Heart right ventricle (tissue), 16 donors: ENCODE measurements at regions not wholly inside any gene's neighbourhood (a gene's known extent, or its start where the extent isn't known, plus 50 kb on each side); places are given as distances from the start of the nearest gene placed in this dataset.

Source experiments
- ATAC-seq, 8 donors: fragments of 200-7000 bp; cut with Tn5 transposase; one replicate each; pipeline ENCODE4 v1.9.1; 2020; ENCODE audit warnings: mild to moderate bottlenecking in 8 of 8, moderate library complexity in 8 of 8, moderate number of reproducible peaks in 1 of 8
- DNase-seq, 2 donors: peaks; one replicate each; pipeline ENCODE4 v3.0.0-alpha.2; 2020
- H3K27ac ChIP-seq, 10 donors: fragments of 200-600 bp; sonication (generic) in 2 of 10; one replicate each; pipeline versions ENCODE4 v1.5.0 to v1.8.0; 2020 to 2022; ENCODE audit warnings: mild to moderate bottlenecking in 3 of 10
- H3K27me3 ChIP-seq, 7 donors: fragments of 200-600 bp; one replicate each; pipeline ENCODE4 v1.8.0; 2021 to 2022; ENCODE audit warnings: mild to moderate bottlenecking in 2 of 7
- H3K36me3 ChIP-seq, 9 donors: fragments of 200-600 bp; sonication (generic) in 1 of 9; one replicate each; pipeline versions ENCODE4 v1.5.0 to v1.8.0; 2020 to 2022; ENCODE audit warnings: mild to moderate bottlenecking in 2 of 9
- H3K4me1 ChIP-seq, 9 donors: fragments of 200-600 bp; sonication (generic) in 1 of 9; one replicate each; pipeline versions ENCODE4 v1.5.0 to v1.8.0; 2020 to 2022; ENCODE audit warnings: mild to moderate bottlenecking in 4 of 9
- H3K4me3 ChIP-seq, 10 donors: fragments of 200-600 bp; sonication (generic) in 2 of 10; one replicate each; pipeline versions ENCODE4 v1.5.0 to v1.8.0; 2020 to 2022; ENCODE audit warnings: mild to moderate bottlenecking in 7 of 10, moderate library complexity in 2 of 10
- H3K9me3 ChIP-seq, 11 donors: fragments of 200-600 bp in 10 of 11; sonication (generic) in 2 of 11; one replicate each; pipeline versions ENCODE4 v1.5.0 to v1.8.0; 2013 to 2022; ENCODE audit warnings: mild to moderate bottlenecking in 2 of 11, control low read depth in 1 of 11, moderate library complexity in 1 of 11
- WGBS, 2 donors: extraction: QIAGEN DNeasy Blood & Tissue Kit; methylation state at CpG; one replicate each; pipeline ENCODE4 v1.1.7; 2013; ENCODE audit warnings: inconsistent platforms in 1 of 2; 5-methylcytosine and 5-hydroxymethylcytosine counted together
- intact Hi-C, 10 donors: fragments of 100-400 bp; cut with DNase I; formaldehyde crosslinking; loops; one replicate each; pipeline versions ENCODE4 v1.11.1 to v1.14.2; 2022
- TF ChIP-seq, protein P1 (sequence below), 9 donors: fragments of 200-600 bp; sonication (generic) in 2 of 9; IDR thresholded peaks; one replicate each; pipeline versions ENCODE4 v1.5.0 to v1.8.0; 2021 to 2022; ENCODE audit warnings: antibody characterized with exemption in 9 of 9, mild to moderate bottlenecking in 5 of 9, moderate library complexity in 1 of 9
- donor health status: Arrhythmogenic right ventricular cardiomyopathy.
- donor health status: ischemic (EF 13 %, LVEDD 7.1; RV severe dilation, severe dysfunction).
- donor health status: healthy with polysubstance abuse.
- donor health status: DM: no; HTN: yes; CAD: no.
- donor health status: DM: no; HTN: no; CAD: no.
- donor health status: ischemic (EF 25% LVEDD 6.9; RV normal size, moderate dysfunction).
- donor health status: ischemic (EF 25% LVEDD 5.7; RV mildly dilated, moderate dysfunction).
- donor health status: healthy.
- donor health status: DM: yes; HTN: yes; CAD: no.
- donor health status: Ischemic cardiomyopathy.
- donor health status: ischemic (EF 35%, LVEDD 5.7; RV mildly dilated, moderate dysfunction).
- donor health status: nonischemic (EF 11% LVEDD 7.7; RV severe dilation, severe dysfunction).
- donor health status: DM: yes; HTN: yes; CAD: no.
- donor health status: PGD.
- donor health status: ischemic (EF 29% LVEDD 5.4; RV normal size, mild dysfunction).
- donor health status: nonischemic (EF 23%, LVEDD 6.1; RV moderate dilation, normal function).

DNA sequence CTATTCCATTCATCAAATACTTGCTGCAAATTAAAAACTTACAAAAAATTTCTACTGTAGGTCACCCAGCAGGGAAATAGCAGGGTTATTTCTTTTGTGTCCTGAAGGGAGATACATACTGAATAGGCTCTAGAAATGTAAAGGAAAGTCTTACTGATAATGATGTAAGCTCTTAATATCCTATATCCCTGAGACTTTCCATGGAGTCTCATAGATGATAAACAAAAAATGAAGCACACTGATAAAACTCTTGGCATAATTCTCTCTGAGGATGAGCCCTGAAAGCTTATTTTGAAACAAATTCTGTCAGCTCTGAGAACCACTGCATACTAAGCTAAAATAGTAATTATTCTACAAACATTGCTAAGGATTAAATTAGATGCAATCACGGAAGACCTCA, 819.6 kb upstream of the PTPRD start:
- TF ChIP-seq, protein P1, sequence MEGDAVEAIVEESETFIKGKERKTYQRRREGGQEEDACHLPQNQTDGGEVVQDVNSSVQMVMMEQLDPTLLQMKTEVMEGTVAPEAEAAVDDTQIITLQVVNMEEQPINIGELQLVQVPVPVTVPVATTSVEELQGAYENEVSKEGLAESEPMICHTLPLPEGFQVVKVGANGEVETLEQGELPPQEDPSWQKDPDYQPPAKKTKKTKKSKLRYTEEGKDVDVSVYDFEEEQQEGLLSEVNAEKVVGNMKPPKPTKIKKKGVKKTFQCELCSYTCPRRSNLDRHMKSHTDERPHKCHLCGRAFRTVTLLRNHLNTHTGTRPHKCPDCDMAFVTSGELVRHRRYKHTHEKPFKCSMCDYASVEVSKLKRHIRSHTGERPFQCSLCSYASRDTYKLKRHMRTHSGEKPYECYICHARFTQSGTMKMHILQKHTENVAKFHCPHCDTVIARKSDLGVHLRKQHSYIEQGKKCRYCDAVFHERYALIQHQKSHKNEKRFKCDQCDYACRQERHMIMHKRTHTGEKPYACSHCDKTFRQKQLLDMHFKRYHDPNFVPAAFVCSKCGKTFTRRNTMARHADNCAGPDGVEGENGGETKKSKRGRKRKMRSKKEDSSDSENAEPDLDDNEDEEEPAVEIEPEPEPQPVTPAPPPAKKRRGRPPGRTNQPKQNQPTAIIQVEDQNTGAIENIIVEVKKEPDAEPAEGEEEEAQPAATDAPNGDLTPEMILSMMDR (IDR thresholded peaks at IDR 0.05), result no peak
- no peaks in the 10 kb centered on the region for H3K36me3 ChIP-seq
- ATAC-seq (no peak), DNase-seq (no peak)
- WGBS, 2 donors, result 81 to 94% methylated on average over 1 of the region's 1 CpG
- H3K27ac ChIP-seq, result no peak overlapping the region
- peaks cover 0 to 5% (median 0%) of the 10 kb centered on the region in 11 donors for H3K9me3 ChIP-seq
- no peak overlapping the region for H3K4me3 ChIP-seq
- H3K4me1 ChIP-seq, result no peaks in the 10 kb centered on the region
- no peaks in the 10 kb centered on the region for H3K27me3 ChIP-seq
- intact Hi-C loops, result no loop called here

DNA sequence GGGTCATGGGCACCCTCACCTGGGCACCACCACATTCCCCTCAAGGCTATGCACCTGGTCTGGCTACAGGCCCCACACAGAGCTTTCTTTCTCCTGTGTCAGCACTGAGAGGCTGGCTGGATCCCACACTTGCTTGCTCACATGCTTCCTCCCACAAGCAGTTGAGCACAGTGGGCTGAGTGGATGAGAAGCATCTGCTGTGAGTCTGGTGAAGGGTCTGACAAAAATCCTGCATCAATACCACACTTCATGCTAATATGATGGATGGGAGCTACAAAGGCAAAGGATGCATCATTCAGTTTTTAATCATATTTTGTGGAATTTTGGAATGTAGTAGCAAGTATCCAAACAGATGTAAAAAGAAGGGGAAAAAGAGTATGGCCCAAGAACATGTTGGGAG, 830.8 kb upstream of the PTPRD start:
- H3K27me3 ChIP-seq, result no peaks in the 10 kb centered on the region
- no peak for DNase-seq
- no peak overlapping the region for H3K4me3 ChIP-seq
- ATAC-seq, result no peak
- H3K36me3 ChIP-seq, result no peaks in the 10 kb centered on the region
- TF ChIP-seq, protein P1 (IDR thresholded peaks at IDR 0.05), result no peak
- no peak overlapping the region for H3K27ac ChIP-seq
- H3K9me3 ChIP-seq, result peaks cover 0 to 5% (median 0%) of the 10 kb centered on the region in 11 donors
- no peaks in the 10 kb centered on the region for H3K4me1 ChIP-seq
- intact Hi-C loops, result no loop called here

DNA sequence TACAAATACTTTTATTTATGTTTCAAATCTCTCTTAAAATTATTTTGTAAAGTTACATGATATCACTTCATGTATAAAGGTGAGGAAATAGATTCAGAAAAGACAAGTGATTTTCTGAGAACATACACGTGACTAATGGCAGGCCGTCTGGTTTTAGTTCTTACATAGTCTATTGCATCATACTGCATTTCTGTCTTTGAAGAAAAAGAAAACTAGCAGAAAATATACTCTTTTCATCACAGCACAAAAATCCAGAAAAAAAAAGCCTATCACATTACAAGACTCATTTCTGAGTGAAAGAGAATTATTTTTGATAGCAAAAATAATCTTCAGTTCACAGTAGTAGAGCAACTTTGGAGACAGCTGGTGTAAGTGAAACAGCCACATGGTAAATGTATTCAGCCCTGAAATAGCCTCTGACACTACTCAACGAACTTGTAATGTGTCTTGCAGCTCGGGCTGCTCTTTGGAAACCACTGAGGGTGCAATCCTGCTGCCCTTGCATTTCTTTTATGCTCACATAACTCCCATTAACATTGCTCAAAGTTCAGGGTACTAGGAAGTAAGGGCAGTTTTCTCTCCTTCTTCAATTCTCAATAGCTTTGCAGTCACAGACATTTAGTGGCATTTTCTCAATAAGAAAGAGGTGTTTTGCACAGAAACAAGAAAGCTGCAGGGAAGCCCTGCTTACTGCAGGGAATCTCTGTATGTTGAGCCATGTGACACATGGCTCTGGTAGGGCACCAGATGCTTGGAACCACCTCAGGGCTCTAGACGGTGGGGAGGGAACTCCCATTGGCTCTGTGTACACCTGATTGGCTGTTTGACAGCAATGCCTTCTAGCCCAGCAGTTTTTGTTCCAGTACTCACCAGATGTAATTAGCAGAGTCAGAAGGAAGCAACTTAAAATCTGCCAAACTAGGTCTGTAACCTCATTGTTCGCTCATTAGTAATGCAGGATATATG, 845.3 kb upstream of the PTPRD start:
- no peak for DNase-seq
- Histone ChIP-seq H3K36me3 (no peaks in the 10 kb centered on the region), H3K4me1 (no peaks in the 10 kb centered on the region), H3K4me3 (no peak overlapping the region), H3K9me3 (peaks cover 0 to 11% (median 0%) of the 10 kb centered on the region in 11 donors), H3K27ac (no peak overlapping the region), H3K27me3 (no peaks in the 10 kb centered on the region)
- TF ChIP-seq, protein P1 (IDR thresholded peaks at IDR 0.05), result no peak
- intact Hi-C loops, result no loop called here
- peak in 1 of 8 donors; percentile 25 for ATAC-seq
- WGBS, 2 donors, result 23 to 29% methylated on average over 6 of the region's 6 CpGs

DNA sequence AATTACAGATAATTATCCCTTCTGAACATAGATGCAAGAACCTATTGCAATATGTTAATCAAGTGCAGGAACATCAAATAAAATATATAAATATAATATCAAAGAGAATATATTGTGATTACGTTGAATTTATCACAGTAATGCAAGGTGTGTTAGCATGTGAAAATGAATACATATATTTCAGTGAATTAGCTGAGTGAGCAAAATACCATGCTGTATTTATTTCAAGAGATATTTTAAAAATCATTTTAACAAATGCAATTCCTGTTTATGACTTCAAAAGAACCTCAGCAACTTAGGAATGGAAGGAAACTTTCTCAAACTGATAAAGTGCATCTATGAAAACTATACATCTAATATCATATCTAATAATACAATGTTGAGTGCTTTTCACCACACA, 856.9 kb upstream of the PTPRD start:
- 97% methylated on average over 1 of the region's 1 CpG for WGBS, 2 donors
- no peak overlapping the region for H3K27ac ChIP-seq
- ATAC-seq (no peak), DNase-seq (no peak)
- H3K4me3 ChIP-seq, result no peak overlapping the region
- no peaks in the 10 kb centered on the region for H3K36me3 ChIP-seq
- H3K4me1 ChIP-seq, result no peaks in the 10 kb centered on the region
- no peaks in the 10 kb centered on the region for H3K27me3 ChIP-seq
- peaks cover 0 to 30% (median 3%) of the 10 kb centered on the region in 11 donors for H3K9me3 ChIP-seq
- TF ChIP-seq, protein P1 (IDR thresholded peaks at IDR 0.05), result no peak
- intact Hi-C loops, result no loop called here
